Activated T-cell treated with anti-CD3 and anti-CD28 coated beads, Interleukin-2, amount 50 U/mL, for 4 hours (primary cell): ENCODE measurements at regions not wholly inside any gene's neighbourhood (a gene's known extent, or its start where the extent isn't known, plus 50 kb on each side); places are given as distances from the start of the nearest gene placed in this dataset.

Experiments
- ATAC-seq, 2 donors: fragments of 200-7000 bp; cut with Tn5 transposase; one replicate each; pipeline ENCODE4 v1.10.0; 2021
- DNase-seq: peaks from one replicate; pipeline ENCODE4 v3.0.0-alpha.2; 2020
- H3K27me3 Mint-ChIP-seq: one replicate; pipeline ENCODE4 v1.8.0; 2021; ENCODE audit warnings: low read depth, mixed read lengths
- H3K36me3 Mint-ChIP-seq: one replicate; pipeline ENCODE4 v1.8.0; 2022; ENCODE audit warnings: mixed read lengths; ENCODE audit not compliant: insufficient read depth
- H3K4me1 Mint-ChIP-seq: one replicate; pipeline ENCODE4 v1.8.0; 2021; ENCODE audit warnings: low read depth, mixed read lengths
- H3K4me3 Mint-ChIP-seq: one replicate; pipeline ENCODE4 v1.8.0; 2021; ENCODE audit warnings: mild to moderate bottlenecking, moderate library complexity, mixed read lengths
- H3K9me3 Mint-ChIP-seq: one replicate; pipeline ENCODE4 v1.8.0; 2021; ENCODE audit warnings: mixed read lengths

GRCh38 chr5:2639425-2639824 is 112.1 kb downstream of the IRX2 start:
- DNase-seq (no peak), ATAC-seq (no peak)
- Mint-ChIP-seq H3K27me3 (no peaks in the 10 kb centered on the region), H3K9me3 (no peaks in the 10 kb centered on the region), H3K4me3 (no peak overlapping the region), H3K36me3 (no peaks in the 10 kb centered on the region), H3K4me1 (no peaks in the 10 kb centered on the region)

- H3K9me3 Mint-ChIP-seq: no peaks in the 10 kb centered on the region
- DNase-seq: no peak
- no peaks in the 10 kb centered on the region for H3K36me3 Mint-ChIP-seq
- H3K4me3 Mint-ChIP-seq: no peak overlapping the region
- no peaks in the 10 kb centered on the region for H3K27me3 Mint-ChIP-seq
- H3K4me1 Mint-ChIP-seq: no peaks in the 10 kb centered on the region
- ATAC-seq: no peak
Measured at GRCh38 chr5:2634399-2635176, 116.9 kb downstream of the IRX2 start.

GRCh38 chr5:2633992-2634391 is 117.5 kb downstream of the IRX2 start:
- H3K4me3 Mint-ChIP-seq: no peak overlapping the region
- DNase-seq (no peak), ATAC-seq (no peak)
- H3K27me3 Mint-ChIP-seq: no peaks in the 10 kb centered on the region
- H3K36me3 Mint-ChIP-seq: no peaks in the 10 kb centered on the region
- no peaks in the 10 kb centered on the region for H3K9me3 Mint-ChIP-seq
- no peaks in the 10 kb centered on the region for H3K4me1 Mint-ChIP-seq

GRCh38 chr5:2631758-2632157 is 119.7 kb downstream of the IRX2 start:
- H3K27me3 Mint-ChIP-seq: peaks cover 1% of the 10 kb centered on the region

GRCh38 chr5:2629045-2629444 is 122.4 kb downstream of the IRX2 start:
- DNase-seq: no peak
- Mint-ChIP-seq H3K4me1 (no peaks in the 10 kb centered on the region), H3K9me3 (no peaks in the 10 kb centered on the region), H3K4me3 (no peak overlapping the region), H3K36me3 (no peaks in the 10 kb centered on the region), H3K27me3 (peaks cover 1% of the 10 kb centered on the region)
- ATAC-seq: no peak

More at GRCh38 chr5:2631758-2632157, 119.7 kb downstream of the IRX2 start:
- no peak for ATAC-seq
- Mint-ChIP-seq H3K4me1 (no peaks in the 10 kb centered on the region), H3K4me3 (no peak overlapping the region), H3K9me3 (no peaks in the 10 kb centered on the region), H3K36me3 (no peaks in the 10 kb centered on the region)
- no peak for DNase-seq

GRCh38 chr5:2627867-2628266 is 123.6 kb downstream of the IRX2 start:
- Mint-ChIP-seq H3K9me3 (no peaks in the 10 kb centered on the region), H3K36me3 (no peaks in the 10 kb centered on the region), H3K4me1 (no peaks in the 10 kb centered on the region), H3K27me3 (peaks cover 1% of the 10 kb centered on the region), H3K4me3 (no peak overlapping the region)
- DNase-seq: no peak
- ATAC-seq: no peak

GRCh38 chr5:2626572-2626971 is 124.9 kb downstream of the IRX2 start:
- H3K4me1 Mint-ChIP-seq: no peaks in the 10 kb centered on the region
- no peak for ATAC-seq
- H3K4me3 Mint-ChIP-seq: no peak overlapping the region
- H3K36me3 Mint-ChIP-seq: no peaks in the 10 kb centered on the region
- no peak for DNase-seq
- peaks cover 1% of the 10 kb centered on the region for H3K27me3 Mint-ChIP-seq
- no peaks in the 10 kb centered on the region for H3K9me3 Mint-ChIP-seq

- no peaks in the 10 kb centered on the region for H3K9me3 Mint-ChIP-seq
- H3K4me3 Mint-ChIP-seq: no peak overlapping the region
- no peaks in the 10 kb centered on the region for H3K36me3 Mint-ChIP-seq
- no peaks in the 10 kb centered on the region for H3K4me1 Mint-ChIP-seq
- DNase-seq: no peak
- H3K27me3 Mint-ChIP-seq: peaks cover 1% of the 10 kb centered on the region
- ATAC-seq: no peak
Measured at GRCh38 chr5:2622866-2623265, 128.6 kb downstream of the IRX2 start.

- Mint-ChIP-seq H3K4me3 (no peak overlapping the region), H3K4me1 (no peaks in the 10 kb centered on the region), H3K27me3 (peaks cover 5% of the 10 kb centered on the region), H3K9me3 (no peaks in the 10 kb centered on the region), H3K36me3 (no peaks in the 10 kb centered on the region)
- DNase-seq: no peak
- no peak for ATAC-seq
Measured at GRCh38 chr5:2621631-2622030, 129.8 kb downstream of the IRX2 start.

- Mint-ChIP-seq H3K4me1 (no peaks in the 10 kb centered on the region), H3K9me3 (no peaks in the 10 kb centered on the region), H3K36me3 (no peaks in the 10 kb centered on the region), H3K27me3 (peaks cover 5% of the 10 kb centered on the region), H3K4me3 (no peak overlapping the region)
- no peak for ATAC-seq
- DNase-seq: no peak
Measured at GRCh38 chr5:2619216-2619615, 132.3 kb downstream of the IRX2 start.

- H3K36me3 Mint-ChIP-seq: no peaks in the 10 kb centered on the region
- no peak overlapping the region for H3K4me3 Mint-ChIP-seq
- ATAC-seq (no peak), DNase-seq (no peak)
- peaks cover 5% of the 10 kb centered on the region for H3K27me3 Mint-ChIP-seq
- H3K9me3 Mint-ChIP-seq: peaks cover 7% of the 10 kb centered on the region
- no peaks in the 10 kb centered on the region for H3K4me1 Mint-ChIP-seq
Measured at GRCh38 chr5:2617461-2617860, 134.0 kb downstream of the IRX2 start.

- ATAC-seq (no peak), DNase-seq (no peak)
- no peaks in the 10 kb centered on the region for H3K36me3 Mint-ChIP-seq
- no peak overlapping the region for H3K4me3 Mint-ChIP-seq
- H3K9me3 Mint-ChIP-seq: peaks cover 7% of the 10 kb centered on the region
- H3K4me1 Mint-ChIP-seq: no peaks in the 10 kb centered on the region
- H3K27me3 Mint-ChIP-seq: peaks cover 5% of the 10 kb centered on the region
Measured at GRCh38 chr5:2615917-2616316, 135.6 kb downstream of the IRX2 start.

GRCh38 chr5:2614571-2614970 is 136.9 kb downstream of the IRX2 start:
- Mint-ChIP-seq H3K4me1 (no peaks in the 10 kb centered on the region), H3K4me3 (no peak overlapping the region), H3K36me3 (no peaks in the 10 kb centered on the region), H3K27me3 (peaks cover 5% of the 10 kb centered on the region), H3K9me3 (peaks cover 8% of the 10 kb centered on the region)
- DNase-seq (no peak), ATAC-seq (no peak)

- ATAC-seq (no peak), DNase-seq (no peak)
- Mint-ChIP-seq H3K4me1 (no peaks in the 10 kb centered on the region), H3K36me3 (no peaks in the 10 kb centered on the region), H3K9me3 (peaks cover 12% of the 10 kb centered on the region), H3K27me3 (no peaks in the 10 kb centered on the region), H3K4me3 (no peak overlapping the region)
Measured at GRCh38 chr5:2611659-2612058, 139.8 kb downstream of the IRX2 start.

GRCh38 chr5:2610986-2611385 is 140.5 kb downstream of the IRX2 start:
- no peaks in the 10 kb centered on the region for H3K27me3 Mint-ChIP-seq
- ATAC-seq: no peak

More at GRCh38 chr5:2610986-2611385, 140.5 kb downstream of the IRX2 start:
- peaks cover 12% of the 10 kb centered on the region for H3K9me3 Mint-ChIP-seq
- no peak overlapping the region for H3K4me3 Mint-ChIP-seq
- no peaks in the 10 kb centered on the region for H3K36me3 Mint-ChIP-seq
- no peak for DNase-seq
- no peaks in the 10 kb centered on the region for H3K4me1 Mint-ChIP-seq
